Inflammatory macrophage (primary cell): ENCODE measurements at regions not wholly inside any gene's neighbourhood (a gene's known extent, or its start where the extent isn't known, plus 50 kb on each side); places are given as distances from the start of the nearest gene placed in this dataset.
A peak's percentile ranks its signal among the peaks of the same experiment; 100 is the strongest.
"Not testable (repeated sequence)": the region's sequence is repeated elsewhere in the genome, so short reads cannot be mapped to it uniquely, and the experiment has no call there.

Experiments
- DNase-seq, 2 donors: peaks; one replicate each; pipeline ENCODE4 v3.0.0-alpha.2; 2020 to 2022

DNA sequence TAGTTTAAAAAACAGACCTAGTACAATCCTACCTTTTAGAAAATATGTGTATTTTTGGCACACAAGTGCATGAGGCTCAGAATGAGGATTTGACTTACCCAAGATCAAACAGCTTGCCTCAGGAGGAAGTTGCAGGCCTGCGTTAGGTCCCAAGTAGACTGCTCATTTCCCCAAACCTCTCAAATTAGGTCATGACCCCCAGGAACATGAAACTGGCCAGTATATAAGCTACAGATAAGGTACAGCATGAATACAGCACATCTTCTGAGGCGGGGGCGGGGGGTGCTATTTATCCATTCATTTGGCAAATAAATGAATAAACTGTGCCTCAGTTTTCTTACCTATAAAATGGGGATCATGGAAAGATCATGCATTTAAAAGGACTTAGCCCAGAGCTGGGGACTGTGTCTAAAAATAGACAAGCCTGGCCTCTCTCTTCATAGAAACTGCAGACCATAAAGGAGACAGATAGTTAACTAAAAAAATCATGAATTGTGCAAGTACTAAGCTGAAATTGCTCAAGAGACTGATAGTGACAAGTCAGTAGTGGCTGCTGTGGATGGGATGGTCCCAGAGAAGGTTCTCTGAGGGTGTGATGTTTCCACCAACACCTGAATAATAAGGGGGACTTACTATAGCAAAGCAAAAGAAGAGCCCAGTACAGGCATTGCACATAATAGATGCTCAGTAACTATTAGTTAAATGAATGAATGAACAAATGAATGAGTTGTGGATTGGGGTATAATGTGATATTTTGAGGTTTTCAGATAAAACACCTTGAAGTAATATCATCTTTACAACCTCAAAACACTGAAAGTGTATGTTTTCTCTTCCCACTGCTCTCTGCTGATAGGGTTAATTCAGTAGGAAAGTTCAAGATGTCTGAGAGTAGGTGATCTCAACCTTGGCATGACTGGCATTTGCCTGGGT lies 258.5 kb upstream of the PROK2 start:
- DNase-seq, result peak; percentile 90 to 93

DNA sequence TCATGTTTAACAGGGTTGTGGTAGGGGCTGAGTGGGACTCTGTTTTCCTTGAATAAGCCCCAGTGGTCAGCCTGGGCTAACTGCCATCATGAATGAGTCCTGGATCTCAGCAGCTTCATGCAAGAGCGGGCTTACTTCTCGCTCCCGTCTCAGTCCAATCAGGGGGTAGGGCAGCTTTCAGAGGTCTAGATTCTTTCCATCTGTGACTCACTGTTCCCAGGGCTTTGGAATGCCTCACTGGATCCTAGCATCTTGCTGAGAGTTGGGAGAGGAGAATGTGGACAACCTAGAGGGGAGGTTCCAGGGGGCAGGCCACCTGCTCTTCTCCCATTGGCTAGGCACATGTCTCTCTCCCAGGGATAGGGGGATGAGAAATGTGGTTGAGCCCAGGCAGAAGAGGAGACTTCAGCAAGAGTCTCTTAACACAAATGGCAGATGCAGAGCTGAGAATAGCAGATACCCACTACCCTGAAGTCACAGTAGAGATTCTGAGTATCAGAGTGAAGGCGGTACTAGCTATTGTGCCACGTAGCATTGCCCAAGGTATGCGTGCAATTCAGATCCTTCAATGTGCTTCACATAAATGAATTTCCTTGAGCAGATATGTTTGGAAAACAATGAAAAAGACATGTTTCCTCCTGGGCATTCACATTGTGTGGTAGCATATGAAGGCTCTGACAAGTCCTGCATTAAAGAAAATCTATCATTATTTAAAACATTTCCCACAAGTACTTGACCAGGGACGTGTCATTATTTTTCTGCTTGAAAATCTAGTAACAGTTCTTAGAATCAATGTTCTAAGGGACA lies 257.7 kb upstream of the PROK2 start:
- DNase-seq, result peak; percentile 68 to 71

DNA sequence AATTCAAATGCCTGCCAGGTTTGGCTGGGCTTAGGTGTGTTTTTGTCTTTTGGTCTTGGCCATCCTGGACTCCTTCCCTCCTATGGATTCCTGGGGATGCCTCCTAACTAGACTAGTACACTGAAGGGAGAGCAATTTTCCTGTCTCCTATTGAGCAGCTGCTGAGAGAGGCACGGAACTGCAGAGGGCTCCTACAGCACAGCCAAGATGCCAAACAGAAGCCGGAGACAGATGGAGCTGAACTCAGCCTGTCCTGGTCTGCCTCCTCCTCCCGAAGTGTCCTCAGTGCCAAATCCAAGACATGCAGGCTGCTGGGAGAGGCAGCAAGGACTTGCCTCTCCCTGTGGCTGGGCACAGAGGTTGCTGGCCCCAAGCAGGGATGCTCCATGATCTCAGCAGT lies 256.6 kb upstream of the PROK2 start:
- DNase-seq, result no peak

DNA sequence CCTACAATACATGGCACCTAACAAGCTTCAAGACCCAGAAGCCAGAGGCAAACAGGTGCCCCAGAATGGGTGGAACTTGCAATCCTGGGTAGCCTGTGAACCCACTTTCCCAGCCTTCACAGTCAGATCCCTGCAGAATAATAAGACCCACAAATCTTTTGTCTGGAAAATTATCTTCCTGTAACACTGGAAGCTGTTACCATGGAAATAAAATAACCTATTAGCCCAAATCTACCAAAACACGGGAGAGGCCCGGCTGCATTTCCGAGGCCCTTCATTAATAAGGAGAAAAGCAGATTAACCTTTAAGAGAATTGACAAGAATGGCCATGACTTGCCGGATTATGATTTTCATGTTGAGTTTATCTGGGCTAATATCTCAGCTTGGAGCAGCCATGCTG lies 256.1 kb upstream of the PROK2 start:
- DNase-seq, result no peak

DNA sequence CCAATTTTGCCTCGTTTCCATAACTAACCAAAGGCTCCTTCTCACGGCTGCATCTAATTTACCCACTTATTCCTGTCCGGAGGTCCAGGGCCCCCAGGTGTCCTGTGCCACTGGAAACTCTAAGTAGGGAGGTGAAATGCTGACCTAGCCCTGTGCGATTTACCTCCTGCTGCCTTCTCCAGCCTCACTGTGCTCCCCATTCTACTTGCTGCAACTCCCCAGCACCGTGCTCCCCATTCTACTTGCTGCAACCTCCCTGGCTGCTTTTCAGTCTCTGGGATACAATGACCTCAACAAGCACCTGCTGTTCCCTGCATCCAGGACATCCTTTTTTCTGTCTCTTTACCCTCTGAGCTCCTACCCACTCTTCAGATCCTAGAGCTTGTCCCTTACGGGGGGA lies 254.7 kb upstream of the PROK2 start:
- DNase-seq, result no peak

DNA sequence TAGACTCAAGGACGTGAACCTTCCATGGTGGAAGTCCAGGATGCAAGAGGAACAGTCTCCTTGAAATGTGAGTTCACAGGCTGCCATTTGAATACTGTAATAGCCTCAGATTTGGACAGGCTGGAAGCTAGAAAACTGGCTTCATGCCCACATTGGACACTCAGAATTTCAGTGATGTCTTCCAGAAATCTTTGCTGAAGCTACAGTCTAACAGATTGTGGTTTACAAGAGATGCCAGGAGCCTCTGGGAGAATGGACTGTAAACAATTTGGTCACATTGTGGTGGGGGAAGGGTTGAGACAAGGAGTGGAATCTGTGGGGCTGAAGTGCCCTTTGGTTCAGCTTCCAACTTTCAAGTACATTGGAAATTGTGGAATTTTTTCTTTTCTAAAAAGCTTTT lies 252.0 kb upstream of the PROK2 start:
- no peak for DNase-seq

DNA sequence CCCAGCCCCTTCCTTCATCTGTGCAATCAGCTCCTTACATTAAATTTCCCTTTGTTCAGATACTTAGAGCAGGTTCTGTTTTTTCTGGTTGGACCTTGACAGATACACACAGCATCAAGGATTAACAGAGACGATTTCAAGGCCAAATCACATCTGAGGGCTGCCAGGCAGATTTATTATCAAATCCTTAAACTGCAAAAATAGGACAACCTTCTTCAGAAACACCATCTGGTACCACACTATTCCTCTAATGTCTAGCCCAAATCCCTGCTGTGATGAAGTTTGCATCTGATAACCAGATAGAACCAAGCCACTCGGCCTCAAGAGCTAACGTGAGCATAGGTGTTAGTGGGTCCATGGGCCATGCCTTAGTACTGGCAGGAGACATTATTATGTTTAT lies 250.7 kb upstream of the PROK2 start:
- DNase-seq, result no peak

DNA sequence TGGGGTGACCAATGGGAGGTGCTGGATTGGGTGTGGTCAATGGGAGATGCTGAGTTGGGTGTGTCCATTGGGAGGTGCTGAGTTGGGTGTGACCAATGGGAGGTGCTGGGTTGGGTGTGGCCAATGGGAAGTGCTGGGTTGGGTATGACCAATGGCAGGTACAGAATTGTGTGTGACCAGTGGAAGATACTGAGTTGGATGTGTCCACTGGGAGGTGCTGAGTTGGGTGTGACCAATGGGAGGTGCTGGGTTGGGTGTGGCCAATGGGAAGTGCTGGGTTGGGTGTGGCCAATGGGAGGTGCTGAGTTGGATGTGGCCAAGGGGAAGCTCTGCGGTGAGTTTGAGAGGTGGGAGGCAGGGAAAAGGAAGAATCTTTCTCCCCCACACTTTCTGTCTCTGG lies 250.0 kb upstream of the PROK2 start:
- peak; percentile 59 to 91 for DNase-seq

DNA sequence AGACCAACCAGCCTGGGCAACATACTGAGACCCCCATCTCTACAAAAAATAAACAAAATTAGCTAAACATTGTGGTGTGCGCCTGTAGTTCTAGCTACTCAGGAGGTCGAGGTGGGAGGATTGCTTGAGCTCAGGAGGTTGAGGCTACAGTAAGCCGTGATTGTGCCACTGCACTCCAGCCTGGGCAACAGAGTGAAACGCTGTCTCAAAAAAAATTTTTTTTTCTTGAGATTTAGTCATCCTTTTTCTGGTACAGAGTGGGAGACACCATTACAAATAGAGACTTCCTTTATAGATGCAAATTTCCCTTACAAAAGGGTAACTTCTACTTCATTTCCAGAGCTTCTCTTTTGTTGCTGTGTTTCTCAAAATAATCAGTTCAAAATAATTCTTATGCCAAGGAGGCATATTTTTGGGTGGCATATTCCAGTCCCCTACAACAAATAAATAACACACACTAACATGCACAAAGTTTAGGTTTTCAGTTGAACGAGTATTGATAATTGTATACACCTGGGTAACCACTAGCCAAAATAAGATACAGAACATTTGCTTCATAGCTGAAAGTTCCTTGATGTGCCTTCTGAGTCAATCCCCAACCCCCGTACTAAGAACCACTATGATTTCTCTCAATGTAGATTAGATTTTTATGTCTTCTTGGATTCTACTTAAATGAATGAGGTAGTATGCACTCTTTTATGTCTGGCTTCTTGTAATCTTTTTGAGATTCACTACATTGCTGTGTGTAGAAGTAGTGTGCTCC lies 248.9 kb upstream of the PROK2 start:
- peak; percentile 87 to 89 for DNase-seq

DNA sequence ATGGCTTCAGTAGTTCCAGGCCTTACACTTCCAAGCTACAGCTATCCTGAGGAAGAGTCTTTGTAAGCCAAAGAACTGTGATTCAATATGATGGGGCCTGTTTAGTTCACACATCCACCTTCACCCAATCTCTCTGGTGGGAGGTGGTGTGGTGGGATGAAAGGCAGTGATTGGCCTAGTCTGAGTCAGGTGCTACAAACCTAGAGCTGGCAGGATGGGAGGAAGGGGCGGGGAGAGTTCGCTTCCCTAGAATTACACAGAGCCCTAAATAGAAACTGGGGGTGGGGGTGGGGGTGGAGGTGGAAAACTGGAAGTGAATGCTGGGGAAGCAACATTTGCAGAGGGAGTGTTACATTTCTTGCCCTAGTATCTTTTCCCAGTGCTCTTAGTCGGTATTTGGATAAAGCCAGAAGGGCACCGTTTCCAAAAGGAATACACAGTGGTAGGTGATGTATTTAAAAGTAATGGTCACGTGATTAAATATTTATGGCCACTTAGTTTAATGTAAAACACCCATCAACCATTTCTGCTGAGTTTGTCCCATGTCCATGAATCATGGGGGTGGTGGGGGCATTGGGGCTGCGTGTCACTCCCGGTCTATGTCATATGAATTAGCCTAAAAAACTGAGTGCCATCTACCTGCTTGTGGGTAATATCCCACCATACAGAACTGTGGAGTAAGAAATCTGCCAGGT lies 247.6 kb upstream of the PROK2 start:
- peak; percentile 83 to 96 for DNase-seq

DNA sequence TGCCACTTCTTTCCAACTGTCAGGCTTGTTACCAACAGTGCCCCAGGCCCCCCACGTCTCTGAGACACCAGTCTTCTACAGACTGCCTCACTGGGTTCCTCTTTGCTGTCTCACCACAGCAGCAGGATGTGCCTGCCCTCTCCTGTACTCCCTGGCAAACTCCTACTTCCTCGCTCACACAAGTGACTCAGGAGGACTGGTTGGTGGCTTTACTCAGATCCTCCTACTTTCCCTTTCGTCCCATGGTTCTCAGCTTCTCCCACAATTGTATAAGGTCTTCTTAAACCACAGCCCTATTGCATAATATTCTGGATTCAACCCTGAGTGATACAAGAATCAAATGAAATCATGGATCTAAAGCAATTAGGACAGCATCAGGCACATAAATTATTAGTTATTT lies 246.6 kb upstream of the PROK2 start:
- peak; percentile 92 to 97 for DNase-seq

DNA sequence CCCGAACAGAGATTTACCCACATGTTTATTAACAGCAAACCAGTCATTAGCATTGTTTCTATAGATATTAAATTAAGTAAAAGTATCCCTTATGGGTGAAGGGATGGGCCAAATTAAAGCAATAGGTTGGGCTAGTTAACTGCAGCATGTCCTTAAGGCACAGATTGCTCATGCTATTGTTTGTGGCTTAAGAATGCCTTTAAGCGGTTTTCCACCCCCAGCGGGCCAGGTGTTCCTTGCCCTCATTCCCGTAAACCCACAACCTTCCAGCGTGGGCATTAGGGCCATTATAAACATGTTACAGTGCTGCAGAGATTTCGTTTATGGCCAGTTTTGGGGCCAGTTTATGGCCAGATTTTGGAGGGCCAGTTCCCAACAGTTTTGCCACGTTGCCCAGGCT lies 245.3 kb upstream of the PROK2 start:
- not testable (repeated sequence) for DNase-seq

DNA sequence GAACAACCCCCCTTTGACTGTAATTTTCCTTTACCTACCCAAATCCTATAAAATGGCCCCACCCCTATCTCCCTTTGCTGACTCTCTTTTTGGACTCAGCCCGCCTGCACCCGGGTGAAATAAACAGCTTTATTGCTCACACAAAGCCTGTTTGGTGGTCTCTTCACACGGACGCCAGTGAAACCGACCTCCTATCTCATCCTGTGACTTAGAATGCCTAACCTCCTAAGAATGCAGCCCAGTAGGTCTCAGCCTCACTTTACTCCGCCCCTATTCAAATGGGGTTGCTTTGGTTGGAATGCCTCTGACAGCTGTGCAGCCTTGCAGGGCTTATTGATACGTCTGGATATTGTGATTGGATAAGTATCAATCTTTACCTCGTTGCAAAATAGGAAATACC lies 243.8 kb upstream of the PROK2 start:
- not testable (repeated sequence) for DNase-seq

DNA sequence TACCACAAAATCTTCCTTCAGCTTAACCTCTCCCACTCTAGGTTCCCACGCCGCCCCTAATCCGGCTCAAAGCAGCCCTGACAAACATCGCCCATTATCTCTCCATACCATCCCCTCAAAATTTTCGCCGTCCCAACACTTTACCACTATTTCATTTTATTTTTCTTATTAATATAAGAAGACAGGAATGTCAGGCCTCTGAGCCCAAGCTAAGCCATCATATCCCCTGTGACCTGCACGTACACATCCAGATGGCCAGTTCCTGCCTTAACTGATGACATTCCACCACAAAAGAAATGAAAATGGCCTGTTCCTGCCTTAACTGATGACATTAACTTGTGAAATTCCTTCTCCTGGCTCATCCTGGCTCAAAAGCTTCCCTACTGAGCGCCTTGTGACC lies 243.4 kb upstream of the PROK2 start:
- not testable (repeated sequence) for DNase-seq

DNA sequence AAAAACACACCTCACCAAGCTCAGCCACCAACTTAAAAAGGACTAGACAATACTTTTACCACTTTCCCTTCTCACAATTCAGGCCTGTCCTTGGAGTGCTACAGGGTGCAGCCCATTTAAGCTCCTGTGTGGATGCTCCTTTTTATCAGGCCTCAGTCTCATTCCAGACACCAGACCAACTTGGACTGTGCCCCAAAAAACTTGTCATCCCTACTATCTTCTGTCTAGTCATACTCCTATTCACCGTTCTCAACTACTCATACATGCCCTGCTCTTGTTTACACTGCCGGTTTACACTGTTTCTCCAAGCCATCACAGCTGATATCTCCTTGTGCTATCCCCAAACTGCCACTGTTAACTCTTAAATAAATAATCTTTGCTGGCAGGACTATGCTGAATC lies 242.8 kb upstream of the PROK2 start:
- not testable (repeated sequence) for DNase-seq

DNA sequence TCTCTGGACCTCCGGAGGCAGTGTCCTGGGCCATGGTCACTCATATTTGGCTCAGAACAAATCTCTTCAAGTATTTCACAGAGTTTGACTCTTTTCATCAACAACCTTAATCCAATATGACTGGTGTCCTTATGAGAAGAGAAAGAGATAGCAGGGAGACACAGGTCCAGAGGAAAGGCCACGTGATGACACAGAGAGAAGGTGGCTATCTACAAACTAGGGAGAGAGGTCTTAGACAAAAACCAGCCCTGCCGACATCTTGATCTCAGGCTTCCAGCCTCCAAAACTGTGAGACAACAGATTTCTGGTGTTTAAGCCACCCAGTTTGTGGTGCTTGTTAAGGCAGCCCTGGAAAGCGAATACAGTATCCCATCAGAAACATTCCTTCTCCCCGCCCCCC lies 237.1 kb upstream of the PROK2 start:
- no peak for DNase-seq

DNA sequence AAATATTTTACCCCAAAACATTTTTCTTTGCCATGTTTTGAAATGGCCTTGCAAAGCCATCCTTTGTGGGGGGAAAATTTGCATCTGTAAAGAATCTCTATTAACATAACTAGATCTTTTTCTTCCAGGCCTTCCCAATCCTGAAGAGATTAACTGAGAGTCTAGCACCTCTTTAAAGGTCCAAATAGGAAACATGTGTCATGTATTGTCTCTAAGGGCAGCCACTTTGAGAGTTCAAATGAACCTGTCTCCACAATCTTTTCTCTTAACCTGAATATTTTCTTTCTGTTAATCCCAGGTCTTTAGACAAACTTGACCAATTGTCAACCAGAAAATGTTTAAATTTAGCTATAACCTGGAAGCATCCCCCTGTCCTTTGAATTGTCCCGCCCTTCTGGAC lies 236.6 kb upstream of the PROK2 start:
- DNase-seq, result no peak

DNA sequence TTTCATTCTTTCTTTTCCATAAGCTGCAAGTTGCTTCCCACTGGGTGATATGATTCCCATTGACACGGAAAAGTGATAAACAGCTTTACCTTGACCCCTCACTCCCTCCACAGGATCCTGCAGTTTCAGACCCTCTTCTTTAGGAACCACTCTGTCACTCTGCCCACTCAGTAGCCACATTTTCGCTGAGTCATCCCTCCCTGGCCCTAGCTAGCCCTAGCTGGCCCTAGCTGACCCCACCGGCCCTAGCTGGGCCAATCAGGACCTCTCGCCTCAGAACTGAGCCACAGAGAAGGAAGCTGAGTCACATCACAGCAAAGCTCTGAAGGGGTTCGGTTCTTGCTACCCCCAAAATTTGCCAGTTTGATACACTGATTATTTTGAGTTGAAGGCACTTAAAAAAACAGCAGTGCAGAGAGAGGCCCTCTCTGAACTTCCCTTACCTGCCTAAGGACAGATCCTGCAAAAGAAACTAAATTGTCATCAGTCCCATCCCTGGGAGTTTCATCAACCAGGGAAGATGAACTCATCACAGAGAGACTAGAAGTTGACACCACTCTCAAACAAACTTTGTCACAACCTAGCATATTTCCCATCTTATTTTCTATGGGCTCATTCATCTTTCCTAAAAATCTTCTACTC lies 233.5 kb upstream of the PROK2 start:
- peak; percentile 62 to 79 for DNase-seq

DNA sequence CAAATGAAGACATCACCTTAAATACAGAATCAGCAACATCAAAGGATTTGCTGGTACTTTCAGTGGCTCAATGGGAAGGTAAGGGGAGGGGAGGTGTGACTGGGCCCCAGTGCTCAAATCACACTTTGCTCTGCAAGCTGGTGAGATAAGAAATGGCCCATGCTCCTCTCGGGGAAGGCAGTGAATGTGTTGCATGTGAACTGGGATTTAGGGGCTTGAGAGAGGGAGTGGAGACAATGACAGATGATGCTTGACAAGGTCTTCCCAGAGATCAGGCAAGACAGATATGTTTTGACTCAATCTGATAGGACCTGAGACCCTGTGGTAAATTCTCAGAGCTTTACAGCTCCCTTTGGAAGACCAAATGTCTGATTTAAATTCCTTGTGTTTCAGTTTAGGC lies 233.0 kb upstream of the PROK2 start:
- DNase-seq, result no peak

DNA sequence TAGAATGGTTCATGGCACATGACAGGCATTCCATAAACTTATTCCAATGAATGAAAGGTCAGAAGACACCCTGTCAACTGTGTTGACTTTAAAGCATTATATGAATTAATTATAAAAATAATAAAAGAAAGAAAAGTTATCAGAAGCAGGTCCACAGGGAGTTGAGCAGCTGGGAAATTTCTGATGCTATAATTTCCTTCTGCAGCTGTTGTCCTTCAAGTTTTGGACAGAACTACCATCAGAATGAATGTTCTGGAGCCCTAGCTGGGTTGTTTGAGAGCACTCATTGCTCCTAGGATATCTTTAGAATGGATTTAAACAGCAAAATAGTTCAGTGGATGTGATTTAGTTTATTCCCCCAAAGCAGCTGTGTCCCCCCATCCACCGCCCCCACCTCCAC lies 232.4 kb upstream of the PROK2 start:
- DNase-seq, result no peak

DNA sequence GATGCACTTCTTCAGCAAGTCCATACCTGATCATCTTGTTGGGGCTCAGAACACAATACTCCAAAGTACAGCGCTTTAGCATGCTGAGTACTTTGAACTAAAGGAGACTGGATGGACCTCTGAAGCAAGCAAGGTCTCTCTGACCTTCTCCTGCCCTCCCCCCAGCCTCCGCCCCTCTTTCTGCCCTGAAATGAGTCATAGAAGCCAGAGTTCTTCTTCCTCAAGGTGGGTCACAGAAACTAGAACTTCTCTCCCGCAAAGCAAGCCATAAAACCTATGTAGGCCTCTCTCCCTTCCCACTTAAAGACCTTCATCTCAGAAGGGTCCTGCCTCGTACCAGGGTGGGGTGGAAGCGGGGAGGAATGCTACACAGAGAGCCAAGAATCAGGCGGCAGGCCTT lies 230.5 kb upstream of the PROK2 start:
- no peak for DNase-seq

DNA sequence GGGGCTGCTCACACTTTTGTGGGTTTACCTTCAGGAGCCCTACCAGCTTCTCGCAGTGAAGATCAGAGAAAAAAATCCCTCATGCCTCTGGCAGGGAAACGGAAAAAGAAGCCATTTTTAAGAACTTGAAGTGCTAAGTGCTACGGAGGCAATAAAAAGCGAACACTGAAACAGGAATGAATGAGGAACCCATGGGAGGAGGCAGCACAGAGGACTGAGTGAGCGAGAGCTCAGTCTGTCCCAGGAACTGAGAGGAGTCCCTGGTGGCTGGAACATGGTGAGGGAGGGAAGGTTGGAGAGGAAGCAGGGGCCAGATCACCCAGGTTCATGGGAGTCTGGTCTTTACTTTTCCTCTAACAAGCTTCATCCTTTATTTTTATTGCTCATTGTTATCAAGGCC lies 228.1 kb upstream of the PROK2 start:
- DNase-seq, result peak; percentile 48 to 60
